ENCODE measurements at regions not wholly inside any gene's neighbourhood (a gene's known extent, or its start where the extent isn't known, plus 50 kb on each side); places are given as distances from the start of the nearest gene placed in this dataset.
A peak's percentile ranks its signal among the peaks of the same experiment; 100 is the strongest.

DNA sequence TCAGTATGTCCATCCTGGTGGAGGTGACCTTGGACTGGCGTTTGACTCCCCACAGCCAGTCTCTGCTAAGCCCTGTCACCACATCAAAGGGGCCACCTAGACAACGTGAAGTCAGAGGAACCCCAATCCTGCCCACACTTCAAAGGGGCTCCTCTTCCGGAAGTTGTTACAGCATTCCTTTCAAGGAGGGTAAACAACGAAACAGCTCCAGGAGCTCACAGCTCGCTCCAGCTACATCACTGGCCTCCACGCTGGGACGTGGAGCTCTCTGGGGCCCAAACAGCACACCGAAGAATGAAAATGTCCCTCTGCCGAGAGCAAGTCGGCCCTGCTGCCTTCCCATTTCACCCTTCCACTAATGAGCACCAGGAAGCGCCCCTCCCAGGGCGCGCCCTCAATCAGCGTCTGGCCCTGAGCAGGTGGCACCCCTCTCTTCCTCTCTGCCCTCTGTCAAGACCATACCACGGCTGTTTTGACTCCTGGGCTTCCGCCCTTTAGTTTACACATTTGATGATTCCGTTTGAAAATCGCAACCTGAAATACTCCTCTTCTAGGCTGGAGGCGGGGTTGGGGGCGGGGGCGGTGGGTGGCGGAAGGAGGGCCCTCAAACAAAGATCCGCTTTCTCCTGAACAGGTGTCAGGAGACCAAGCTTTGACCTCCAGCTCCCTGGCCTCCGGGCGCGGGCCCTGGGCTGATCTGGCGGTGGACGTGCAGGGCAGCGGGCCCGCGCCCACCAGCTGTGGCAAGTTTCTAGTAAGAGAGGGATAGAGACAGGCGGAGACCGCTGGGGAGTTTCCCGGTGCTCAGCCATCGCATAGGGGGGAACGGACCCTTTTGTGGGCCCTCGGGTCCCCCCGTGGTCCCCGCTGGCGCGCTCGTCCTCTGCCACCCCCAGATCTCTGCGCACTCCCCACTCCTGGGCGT, 53.1 kb upstream of the KDM7A start:
- peaks cover 2% of the 10 kb centered on the region for H3K4me1 Mint-ChIP-seq (ENCODE audit: low read depth, unreplicated experiment)
- peaks cover 13% of the 10 kb centered on the region for H3K27me3 Mint-ChIP-seq (ENCODE audit: unreplicated experiment)
- H3K4me3 Mint-ChIP-seq (ENCODE audit: unreplicated experiment): peak overlapping the region; percentile 79
- H3K27ac Mint-ChIP-seq (ENCODE audit: unreplicated experiment): peak overlapping the region; percentile 43
- no peak for TF ChIP-seq CTCF (IDR thresholded peaks at IDR 0.05; ENCODE audit: partially characterized antibody, unreplicated experiment)
- peak; percentile 52 for DNase-seq
- H3K36me3 Mint-ChIP-seq (ENCODE audit: unreplicated experiment): peaks cover 4% of the 10 kb centered on the region
- H3K9me3 Mint-ChIP-seq (ENCODE audit: unreplicated experiment): peaks cover 7% of the 10 kb centered on the region

DNA sequence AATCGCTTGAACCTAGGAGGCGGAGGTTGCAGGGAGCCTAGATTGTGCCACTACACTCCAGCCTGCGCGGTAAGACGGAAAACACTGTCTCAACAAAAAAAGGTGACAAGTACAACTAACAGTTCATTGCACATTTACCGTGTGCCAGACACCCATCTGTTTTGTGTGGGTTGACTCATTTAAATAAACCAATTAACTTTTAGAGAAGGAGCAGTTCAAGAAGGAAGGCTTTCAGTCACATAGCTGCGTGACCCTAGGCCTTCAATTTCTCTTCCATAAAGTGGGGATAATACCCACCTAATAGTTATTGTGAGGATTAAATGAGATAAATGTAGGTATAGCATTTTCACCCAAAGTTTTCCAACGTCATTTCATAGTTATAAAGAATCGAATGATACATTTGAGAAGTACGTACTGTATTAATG, 52.3 kb upstream of the KDM7A start:
- Mint-ChIP-seq H3K9me3 (ENCODE audit: unreplicated experiment) (peaks cover 7% of the 10 kb centered on the region), H3K27me3 (ENCODE audit: unreplicated experiment) (peaks cover 13% of the 10 kb centered on the region), H3K4me1 (ENCODE audit: low read depth, unreplicated experiment) (peaks cover 2% of the 10 kb centered on the region), H3K4me3 (ENCODE audit: unreplicated experiment) (no peak overlapping the region), H3K36me3 (ENCODE audit: unreplicated experiment) (peaks cover 4% of the 10 kb centered on the region), H3K27ac (ENCODE audit: unreplicated experiment) (no peak overlapping the region)
- TF ChIP-seq CTCF (IDR thresholded peaks at IDR 0.05; ENCODE audit: partially characterized antibody, unreplicated experiment): no peak
- no peak for DNase-seq
